SK-N-SH treated with all-trans-retinoic acid at 6 μM for 48 hours (cell line): ENCODE measurements at regions not wholly inside any gene's neighbourhood (a gene's known extent, or its start where the extent isn't known, plus 50 kb on each side); places are given as distances from the start of the nearest gene placed in this dataset.

Experiments used
- TF ChIP-seq, protein P1 (sequence below): fragments of 250-450 bp; sonication (Bioruptor Pico); IDR thresholded peaks from 2 replicates; pipeline ENCODE4 v1.8.0; 2021; ENCODE audit warnings: low read depth, mild to moderate bottlenecking, moderate library complexity, borderline replicate concordance
- TF ChIP-seq, protein P2 (sequence below): fragments of 250-450 bp; sonication (Bioruptor Pico); IDR thresholded peaks from 2 replicates; pipeline ENCODE4 v1.8.0; 2020; ENCODE audit warnings: mild to moderate bottlenecking, moderate library complexity, borderline replicate concordance

DNA sequence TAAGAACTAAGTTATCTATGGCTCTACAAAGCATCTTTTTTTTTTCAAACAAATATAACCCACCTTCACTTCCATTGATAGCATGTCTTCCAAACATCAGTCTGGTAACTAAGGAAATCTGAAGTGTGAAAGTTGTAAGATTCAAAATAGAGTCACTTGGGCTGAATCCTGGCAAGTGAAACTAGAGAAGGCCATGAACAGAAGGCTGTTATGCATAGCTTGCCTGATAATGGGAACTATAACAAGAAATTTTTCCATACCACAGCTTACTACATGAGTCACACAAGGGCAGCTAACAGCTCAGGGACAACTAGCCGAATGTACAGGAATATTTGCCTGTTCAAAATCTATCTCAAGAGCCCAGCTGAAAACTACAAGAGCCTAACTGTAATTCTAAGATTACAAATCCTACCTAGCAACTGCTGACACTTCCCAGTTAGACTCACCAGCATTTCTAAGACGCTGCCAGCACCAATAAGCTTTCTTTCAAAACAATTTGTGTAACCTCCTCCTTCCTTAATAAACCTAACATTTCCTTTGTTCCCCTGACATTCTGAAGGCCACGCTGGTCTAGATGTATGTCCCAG lies 1066.5 kb downstream of the PLOD2 start:
- TF ChIP-seq, protein P1, sequence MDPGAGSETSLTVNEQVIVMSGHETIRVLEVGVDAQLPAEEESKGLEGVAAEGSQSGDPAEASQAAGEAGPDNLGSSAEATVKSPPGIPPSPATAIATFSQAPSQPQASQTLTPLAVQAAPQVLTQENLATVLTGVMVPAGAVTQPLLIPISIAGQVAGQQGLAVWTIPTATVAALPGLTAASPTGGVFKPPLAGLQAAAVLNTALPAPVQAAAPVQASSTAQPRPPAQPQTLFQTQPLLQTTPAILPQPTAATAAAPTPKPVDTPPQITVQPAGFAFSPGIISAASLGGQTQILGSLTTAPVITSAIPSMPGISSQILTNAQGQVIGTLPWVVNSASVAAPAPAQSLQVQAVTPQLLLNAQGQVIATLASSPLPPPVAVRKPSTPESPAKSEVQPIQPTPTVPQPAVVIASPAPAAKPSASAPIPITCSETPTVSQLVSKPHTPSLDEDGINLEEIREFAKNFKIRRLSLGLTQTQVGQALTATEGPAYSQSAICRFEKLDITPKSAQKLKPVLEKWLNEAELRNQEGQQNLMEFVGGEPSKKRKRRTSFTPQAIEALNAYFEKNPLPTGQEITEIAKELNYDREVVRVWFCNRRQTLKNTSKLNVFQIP: no peak
- TF ChIP-seq, protein P2, sequence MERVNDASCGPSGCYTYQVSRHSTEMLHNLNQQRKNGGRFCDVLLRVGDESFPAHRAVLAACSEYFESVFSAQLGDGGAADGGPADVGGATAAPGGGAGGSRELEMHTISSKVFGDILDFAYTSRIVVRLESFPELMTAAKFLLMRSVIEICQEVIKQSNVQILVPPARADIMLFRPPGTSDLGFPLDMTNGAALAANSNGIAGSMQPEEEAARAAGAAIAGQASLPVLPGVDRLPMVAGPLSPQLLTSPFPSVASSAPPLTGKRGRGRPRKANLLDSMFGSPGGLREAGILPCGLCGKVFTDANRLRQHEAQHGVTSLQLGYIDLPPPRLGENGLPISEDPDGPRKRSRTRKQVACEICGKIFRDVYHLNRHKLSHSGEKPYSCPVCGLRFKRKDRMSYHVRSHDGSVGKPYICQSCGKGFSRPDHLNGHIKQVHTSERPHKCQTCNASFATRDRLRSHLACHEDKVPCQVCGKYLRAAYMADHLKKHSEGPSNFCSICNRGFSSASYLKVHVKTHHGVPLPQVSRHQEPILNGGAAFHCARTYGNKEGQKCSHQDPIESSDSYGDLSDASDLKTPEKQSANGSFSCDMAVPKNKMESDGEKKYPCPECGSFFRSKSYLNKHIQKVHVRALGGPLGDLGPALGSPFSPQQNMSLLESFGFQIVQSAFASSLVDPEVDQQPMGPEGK (CRISPR knock-in tag): no peak
